HG02943 (cell line): ENCODE measurements at regions not wholly inside any gene's neighbourhood (a gene's known extent, or its start where the extent isn't known, plus 50 kb on each side); places are given as distances from the start of the nearest gene placed in this dataset.

ENCODE experiments used
- ATAC-seq: cut with Tn5 transposase; IDR thresholded peaks from one replicate; pipeline ENCODE4 v1.9.1; 2021; ENCODE audit warnings: mild to moderate bottlenecking, low read depth, moderate library complexity; ENCODE audit not compliant: unreplicated experiment

DNA sequence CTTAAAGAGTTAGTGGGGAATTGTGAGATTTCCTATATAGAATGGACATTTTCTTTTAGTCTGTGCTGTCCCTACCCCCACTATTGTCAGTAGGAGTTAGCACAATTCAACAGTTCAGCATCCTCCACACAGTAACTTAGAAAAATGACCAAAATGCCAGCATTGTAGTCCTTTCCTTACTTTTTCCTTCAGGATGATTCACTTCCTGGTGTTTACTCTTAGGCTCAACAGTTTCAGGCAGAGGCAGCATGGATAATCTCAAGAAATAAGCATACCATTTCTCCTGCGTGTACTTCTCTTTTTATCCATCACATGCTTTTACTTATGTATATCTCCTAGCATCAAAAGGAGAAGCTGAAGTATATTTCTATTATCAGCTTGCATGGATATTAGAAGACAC, 683.4 kb downstream of the SLC16A7 start:
- no peak for ATAC-seq

DNA sequence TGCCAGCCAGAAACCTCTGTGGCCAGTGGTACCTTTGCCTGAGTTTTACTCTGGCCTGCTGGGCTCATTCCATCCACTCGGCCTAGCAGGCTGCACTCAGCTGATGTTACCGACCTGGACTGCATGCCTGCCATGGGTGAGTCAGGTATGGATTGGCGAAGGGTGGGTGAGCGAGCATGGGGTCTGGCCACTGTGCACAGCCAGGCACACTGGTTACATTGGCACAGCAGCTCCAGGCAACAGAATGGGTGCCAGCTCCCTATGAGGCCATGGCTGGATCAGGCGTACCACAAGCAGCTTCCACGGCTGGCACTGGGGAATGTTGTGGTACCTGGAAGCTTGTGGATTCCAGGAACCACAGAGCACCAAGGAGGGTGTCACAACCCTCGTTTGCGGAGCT, 685.7 kb downstream of the SLC16A7 start:
- no peak for ATAC-seq

DNA sequence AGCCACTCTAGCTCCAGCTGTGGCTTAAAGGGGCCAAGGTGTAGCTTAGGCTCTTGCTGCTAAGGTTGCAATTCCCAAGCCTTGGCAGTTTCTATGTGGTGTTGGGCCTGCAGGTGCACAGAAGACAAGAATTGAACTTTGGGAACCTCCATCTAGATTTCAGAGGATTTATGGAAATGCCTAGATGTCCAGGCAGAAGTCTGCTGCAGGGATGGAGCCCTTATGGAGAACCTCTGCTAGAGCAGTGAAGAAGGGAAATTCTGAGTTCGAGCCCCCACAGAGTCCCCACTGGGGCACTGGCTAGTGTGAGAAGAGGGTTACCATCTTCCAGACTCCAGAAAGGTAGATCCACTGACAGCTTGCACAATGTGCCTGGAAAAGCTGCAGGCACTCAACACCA, 694.7 kb downstream of the SLC16A7 start:
- ATAC-seq, result no peak

DNA sequence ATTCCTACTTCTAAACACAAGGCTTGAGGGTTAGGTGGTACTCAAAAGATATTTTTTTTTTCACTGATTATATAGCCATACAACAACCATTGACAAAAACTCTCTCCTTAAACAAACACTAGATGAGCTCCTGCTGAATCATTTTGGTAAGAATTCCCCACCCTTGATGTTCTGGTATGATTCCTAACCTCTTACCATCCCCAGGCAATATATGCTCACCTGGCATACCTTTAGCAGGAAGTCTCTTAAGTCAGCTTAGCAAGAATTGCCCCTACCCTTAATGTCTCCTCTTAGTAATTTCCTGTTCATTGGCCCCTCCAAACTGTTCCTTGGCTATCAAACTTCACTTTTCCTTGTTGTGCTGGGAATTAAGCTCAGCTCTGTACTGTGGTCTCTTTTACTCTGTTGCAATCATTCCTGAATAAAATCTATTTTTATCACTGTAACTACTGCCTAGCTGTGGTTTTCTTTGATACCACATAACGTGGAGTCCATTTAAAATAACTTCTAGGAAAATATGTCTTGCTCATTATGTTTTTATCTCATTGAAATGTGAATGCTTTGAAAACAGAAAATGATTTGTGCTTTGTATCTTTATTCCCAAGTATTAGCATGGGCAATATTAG, 712.6 kb downstream of the SLC16A7 start:
- ATAC-seq, result no peak

DNA sequence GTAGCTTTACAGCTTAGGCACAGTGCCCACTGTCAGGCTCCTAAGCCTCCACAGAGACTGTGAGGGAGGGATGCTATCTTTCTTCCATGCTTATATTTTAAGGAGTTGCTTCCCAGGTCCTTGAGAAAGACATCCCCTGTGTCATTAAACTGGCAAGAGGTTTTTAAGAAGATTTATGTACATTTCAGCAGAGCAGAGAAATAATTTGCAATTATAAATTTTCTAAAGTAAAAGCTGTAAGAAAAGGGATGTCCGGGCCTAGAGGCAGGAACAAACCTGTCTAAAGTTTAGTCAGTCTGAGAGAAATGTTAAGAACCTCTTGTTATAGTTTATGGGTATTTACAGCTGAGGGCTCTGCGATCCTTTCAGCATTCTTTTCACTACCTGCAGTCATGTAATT, 716.1 kb downstream of the SLC16A7 start:
- ATAC-seq, result no peak

DNA sequence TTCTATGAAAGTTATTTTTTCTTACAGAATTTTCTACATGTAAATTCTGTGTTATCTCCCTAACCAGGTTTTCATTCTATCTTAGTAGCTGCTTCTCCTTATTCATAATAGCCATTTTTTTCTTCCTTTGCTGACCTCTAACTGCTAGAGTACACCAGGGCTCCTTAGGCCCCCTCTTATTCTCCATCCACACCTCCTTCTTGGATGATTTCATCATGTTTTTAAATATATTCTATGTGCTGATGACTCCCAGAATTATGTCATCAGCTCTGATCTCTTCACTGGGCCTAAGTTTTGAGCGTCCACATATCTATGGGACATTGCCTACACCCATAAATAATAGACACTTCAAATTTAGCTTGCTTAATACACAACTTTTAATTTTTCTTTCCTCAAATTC, 721.5 kb downstream of the SLC16A7 start:
- no peak for ATAC-seq

DNA sequence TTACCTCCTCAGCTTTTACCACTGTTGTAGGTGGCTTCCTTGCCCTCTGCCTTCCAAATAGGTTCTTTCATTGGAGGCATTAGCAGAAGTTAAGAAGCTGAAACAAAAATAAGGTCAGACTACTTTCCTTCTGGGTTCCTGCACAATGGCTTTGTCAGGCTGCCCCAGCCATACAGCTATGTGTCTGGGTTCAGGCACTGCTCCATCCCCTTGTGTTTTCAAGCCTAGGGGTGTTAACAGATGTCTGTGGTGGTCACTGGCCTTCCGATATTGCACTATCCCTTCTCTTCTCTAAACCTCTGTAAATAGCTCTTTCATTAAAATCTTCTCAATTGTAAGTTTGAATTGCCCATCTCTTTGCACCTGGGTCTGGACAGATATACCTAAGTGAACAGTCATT, 728.9 kb downstream of the SLC16A7 start:
- ATAC-seq, result no peak

DNA sequence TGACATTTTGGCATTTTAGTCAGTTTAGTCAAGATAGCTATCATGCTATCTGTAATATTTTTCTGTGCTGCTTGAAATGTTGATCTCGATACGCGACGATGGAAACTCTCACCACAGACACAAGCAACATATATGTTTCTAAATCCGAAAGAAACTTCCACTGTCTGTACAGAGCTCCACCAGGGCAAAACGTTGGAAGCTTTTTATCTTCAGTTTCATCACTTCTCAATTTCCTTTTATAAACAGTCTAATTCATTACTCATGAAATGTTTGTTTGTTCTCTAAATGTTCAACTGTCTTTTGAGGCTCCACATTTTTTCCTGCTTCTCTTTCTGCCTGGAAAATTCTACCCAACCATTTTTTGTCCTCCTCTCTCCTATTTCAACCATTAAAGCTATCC, 737.6 kb downstream of the SLC16A7 start:
- no peak for ATAC-seq

DNA sequence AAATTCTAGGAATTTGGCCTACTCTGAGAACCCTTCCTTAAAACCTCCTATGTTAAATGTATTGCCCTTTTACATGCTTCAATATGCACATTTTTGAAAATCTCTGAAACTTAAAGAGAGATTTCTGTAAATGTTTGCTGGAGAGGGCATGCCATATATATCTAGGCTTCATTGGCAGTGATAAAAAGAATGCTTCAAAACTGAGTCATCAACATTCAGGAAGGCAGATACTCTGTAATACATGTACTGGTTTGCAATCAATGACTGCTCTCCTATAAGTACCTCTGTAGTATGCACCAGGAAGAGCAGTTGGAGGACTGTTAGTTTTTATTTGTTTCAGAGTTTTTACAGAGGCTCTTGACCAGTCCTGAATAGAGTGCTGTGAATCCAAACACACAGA, 739.9 kb downstream of the SLC16A7 start:
- ATAC-seq, result no peak

DNA sequence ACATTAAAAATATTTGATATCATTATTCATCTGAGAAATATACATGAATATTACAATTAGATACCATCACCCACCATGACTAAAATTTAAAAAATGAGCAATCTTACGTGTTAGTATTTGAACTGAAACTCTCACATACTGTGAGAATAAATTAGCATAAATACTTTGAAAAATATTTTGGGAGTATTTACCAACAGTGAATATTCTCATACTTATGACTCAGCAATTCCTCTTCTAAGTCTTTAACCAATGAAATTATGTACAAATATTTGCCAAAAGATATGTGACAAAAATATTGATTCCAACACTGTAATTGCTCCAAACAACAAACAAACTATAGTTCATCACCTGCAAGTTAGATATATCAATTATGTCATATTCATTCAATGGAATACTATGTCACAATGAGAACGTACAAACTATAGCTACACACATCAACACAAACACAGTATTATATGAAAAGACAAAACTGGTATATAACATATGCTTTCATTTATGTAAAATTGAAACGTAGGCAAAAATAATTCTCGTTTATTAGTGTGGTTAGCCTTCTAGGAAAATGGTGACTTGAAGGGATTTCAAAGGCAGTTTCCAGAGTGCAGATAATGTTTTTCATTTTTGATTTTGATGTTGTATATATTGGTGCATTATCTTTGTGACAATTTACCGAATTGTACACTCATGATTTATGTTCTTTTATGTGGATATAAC, 742.2 kb downstream of the SLC16A7 start:
- ATAC-seq, result no peak

DNA sequence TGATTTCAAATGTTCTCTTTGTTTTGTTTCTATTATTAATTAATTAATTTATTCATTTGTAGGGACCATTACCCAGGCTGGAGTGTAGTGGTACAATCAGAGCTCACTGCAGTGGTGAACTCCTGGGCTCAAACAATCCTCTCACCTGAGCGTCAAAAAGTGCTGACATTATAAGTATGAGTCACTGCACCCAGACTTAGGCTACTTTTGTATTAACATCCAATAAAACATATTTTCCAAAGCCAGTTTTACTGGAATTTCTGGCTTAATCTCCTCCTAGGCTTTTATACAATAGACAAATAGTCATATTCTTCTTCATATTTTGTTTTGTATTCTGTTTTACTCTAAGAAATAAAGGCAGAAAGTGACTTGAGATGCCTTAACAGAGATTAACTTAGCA, 749.6 kb downstream of the SLC16A7 start:
- ATAC-seq, result no peak

DNA sequence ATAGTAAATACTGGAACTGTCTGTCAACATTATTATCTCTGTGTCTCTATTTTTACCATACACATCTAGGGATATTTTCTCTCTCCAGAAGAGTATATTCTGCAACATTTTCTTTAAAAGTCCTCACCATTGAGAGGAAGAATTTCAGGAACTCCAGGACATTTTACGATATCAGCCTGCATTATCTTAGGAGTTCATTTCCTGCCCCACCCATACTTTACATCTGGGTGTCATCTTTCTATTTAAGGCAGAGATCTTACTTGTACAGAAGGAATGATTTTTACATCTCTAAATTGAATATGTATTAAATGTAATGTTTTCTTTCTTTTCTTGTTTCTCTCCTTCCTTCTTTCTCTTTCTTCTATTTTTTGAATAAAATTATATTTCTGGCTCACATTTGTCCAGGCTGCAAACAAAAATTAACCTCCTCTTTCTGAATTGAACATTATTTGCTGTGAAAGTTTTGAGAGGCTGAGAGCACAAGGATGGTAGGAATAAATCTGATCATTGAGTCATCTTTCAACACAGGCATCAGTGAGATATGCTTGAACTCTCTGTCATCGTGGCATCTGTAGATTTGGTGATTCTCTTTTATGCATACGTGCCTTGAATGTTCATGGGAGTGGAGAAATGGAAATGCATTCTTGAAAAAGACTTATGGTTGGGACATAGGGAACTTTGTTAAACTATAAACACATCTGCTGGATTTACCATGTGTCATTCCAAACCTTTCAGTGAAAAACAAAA, 753.6 kb downstream of the SLC16A7 start:
- ATAC-seq, result no peak

DNA sequence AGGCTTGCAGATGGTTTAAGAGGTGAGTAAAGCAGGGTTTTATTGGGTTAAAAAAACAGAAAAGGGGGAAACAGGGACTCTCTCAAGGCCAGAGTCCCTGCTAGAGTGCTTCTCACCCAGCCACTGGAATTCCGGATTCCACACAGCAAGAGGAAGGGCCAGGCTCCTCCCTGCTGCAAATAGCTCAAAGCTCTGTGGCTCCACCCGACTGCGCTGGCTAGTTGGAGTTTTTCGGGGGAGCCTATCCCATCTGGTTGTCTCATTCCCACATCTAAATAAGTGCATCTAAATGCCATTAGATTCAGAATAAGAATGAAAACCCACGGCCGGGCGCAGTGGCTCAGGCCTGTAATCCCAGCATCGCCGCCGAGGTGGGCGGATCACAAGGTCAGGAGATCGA, 791.5 kb downstream of the SLC16A7 start:
- ATAC-seq, result no peak

DNA sequence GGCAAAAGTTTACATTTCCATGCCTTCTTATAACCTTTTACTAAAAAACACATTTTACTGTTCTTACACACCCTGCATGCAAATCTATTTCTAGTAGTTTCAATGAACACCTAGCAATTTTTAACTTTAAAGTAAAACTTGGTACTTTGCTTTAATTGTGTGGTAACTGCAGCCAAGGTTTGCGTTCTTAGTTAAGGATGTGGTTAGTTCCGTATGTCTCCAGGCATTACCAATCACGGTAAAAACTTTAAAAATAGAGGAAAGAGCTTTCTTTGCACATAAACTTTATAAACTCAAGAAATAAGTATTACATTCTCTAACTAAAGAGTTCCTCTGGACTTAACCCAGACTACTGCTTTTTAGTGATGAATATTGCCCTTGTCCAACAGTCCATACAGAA, 795.2 kb downstream of the SLC16A7 start:
- ATAC-seq, result no peak

DNA sequence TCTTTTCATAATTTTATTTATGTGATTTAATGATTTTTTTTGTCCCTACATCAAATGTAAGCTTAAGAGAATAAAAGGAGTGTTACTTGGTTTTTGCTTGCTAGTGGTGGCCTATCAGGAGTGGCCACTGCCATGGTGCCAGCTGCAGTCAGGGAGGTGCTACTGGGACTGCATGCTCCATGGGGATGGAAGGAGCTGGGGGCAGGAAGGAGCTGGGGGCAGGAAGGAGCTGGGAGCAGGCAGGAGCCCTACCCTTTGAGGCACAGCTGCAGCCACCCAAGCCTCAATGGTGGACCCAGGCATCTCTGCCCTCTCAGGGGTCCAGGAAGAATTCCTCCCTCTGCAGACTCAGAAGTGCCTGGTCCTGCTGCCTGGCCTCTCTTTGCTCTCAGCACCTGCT, 796.0 kb downstream of the SLC16A7 start:
- no peak for ATAC-seq

DNA sequence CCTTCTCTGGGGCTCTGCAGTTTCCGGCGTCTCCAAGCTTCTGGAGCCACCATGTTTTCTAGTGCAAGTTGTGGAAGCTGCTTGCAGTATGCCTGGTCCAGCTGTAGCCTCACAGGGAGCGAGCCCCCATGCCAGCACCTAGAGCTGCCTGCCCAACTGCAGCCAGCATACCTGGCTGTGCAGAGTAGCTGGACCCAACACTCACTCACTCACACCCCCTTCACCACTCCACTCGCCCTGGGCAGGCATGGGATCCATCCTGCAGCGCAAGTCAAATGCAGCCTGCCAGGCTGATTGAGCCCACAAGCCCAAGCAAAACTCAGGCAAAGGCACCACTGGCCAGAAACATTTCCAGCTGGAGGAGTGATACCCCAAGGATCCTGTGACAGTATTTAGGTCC, 797.3 kb downstream of the SLC16A7 start:
- ATAC-seq, result no peak

DNA sequence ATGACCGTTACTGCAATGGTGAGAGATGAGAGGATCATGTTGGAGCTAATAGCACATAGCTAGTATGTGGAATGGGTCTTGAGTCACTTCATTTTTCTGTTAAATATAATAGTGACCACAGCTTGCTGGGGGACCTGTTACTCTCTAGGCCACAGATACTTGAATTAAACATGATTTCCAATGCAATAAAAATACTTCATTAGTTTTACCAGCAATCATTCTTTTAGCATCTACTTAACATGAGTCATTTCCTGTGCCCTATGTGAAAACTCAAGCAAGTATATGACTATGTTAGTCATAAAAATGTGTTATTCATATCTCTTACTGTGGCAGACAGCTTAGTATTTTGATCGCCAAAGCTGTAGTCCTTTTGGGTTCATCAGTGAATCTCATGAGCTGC, 798.8 kb downstream of the SLC16A7 start:
- ATAC-seq, result no peak

DNA sequence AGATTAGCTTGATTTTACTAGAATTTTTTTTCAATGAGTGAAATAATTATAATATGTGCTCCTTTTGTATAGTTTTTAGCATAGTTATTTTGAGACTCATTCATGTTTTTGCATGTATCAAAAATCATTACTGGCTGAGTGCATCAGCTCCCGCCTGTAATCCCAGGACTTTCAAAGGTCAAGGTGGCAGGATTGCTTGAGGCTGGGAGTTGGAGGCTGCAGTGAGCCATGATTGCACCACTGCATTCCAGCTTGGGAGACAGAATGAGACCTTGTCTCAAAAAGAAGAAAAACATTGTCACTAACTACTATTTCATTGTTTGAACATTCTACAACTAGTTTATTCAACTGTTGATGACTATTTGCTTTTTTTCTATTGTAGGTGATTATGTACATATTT, 802.7 kb downstream of the SLC16A7 start:
- ATAC-seq, result no peak

DNA sequence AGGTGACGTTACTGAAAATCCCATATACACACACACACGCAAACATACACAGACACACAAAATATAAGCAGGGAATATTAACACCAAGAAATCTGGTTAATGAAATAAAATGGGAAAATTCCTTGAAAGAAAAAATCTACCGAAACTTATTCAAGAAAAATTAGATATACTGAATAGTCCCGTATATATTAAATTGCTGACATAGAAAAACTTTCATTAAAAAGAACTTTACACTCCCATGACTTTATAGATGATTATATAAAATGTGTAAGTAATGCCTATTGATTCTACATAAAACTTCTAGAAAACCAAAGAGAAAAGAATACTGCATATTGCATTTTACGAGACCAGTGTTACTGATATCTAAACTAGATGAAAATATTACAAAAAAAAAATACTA, 803.2 kb downstream of the SLC16A7 start:
- ATAC-seq, result no peak

DNA sequence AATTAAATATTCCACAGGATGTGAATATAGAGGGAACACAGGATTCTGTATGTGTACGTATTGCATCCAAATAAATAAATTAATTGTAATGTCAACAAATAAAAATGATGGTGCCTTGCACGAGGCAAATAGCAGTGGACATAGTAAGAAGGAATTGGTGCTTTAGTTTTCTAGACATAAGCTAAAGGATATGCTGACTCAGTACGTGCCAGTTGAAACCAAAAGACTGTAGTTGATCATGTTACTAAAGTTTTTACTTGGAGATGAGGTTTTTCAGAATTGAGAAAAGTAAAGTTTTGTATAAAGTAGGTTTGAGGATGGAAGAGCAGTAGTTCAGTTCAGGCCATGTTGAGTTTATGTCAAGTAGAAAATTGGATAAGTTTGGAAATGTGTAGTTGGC, 807.2 kb downstream of the SLC16A7 start:
- no peak for ATAC-seq

DNA sequence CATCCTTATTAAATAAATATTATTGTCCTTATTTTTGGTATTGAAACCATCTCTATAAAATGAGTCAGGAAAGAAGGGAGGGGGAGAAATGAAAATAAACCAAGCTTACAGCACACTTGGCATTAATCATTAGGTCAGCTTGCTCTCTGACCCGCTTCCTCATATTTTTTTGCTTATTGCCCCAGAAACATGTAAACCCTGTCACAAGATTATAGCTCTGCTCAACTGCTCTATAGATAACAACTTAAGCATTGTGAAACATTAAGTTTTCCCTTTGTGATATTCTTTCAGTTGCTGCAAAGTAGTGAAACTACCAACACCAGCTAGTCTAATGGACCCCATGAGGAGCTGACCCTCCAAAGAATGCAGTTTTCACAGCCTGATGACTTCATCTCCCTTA, 819.5 kb downstream of the SLC16A7 start:
- ATAC-seq, result no peak

DNA sequence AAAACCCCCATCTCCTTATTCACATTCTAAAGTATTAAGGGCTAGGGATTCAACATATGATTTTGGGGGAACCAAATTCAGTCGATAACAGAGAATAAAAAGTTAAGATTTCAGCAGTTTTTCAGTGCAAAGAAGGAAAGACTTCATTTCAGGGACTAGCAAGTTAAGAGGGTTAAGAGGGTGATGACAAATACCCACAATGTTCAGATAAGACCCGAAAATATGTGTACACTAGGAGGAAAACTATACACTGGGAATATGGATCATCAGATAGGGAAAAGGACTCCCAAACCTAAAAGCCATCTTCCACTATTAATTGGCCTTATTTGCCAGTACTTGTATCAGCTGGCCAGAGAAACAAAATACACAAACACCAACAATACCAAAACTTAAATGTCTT, 824.2 kb downstream of the SLC16A7 start:
- no peak for ATAC-seq
